NOMO-1 treated with DMSO at 0.1 percent for 48 hours (cell line): ENCODE measurements at regions not wholly inside any gene's neighbourhood (a gene's known extent, or its start where the extent isn't known, plus 50 kb on each side); places are given as distances from the start of the nearest gene placed in this dataset.

ENCODE experiments used
- DNase-seq: peaks from one replicate; lab custom pipeline; 2025; ENCODE audit not compliant: unreplicated experiment; lab: John Stamatoyannopoulos, UW

GRCh38 chr7:32150039-32150438, 79.8 kb upstream of the PDE1C start:
- no peak for DNase-seq

- DNase-seq, result no peak
Measured at GRCh38 chr7:32147546-32148268, 77.5 kb upstream of the PDE1C start.

GRCh38 chr7:32145911-32146310, 75.7 kb upstream of the PDE1C start:
- DNase-seq, result no peak

- DNase-seq, result no peak
Measured at GRCh38 chr7:32144676-32145075, 74.5 kb upstream of the PDE1C start.

GRCh38 chr7:32143301-32143700, 73.1 kb upstream of the PDE1C start:
- DNase-seq, result no peak

GRCh38 chr7:32142649-32143048, 72.4 kb upstream of the PDE1C start:
- no peak for DNase-seq

- DNase-seq, result no peak
Measured at GRCh38 chr7:32140210-32140939, 70.2 kb upstream of the PDE1C start.

- no peak for DNase-seq
Measured at GRCh38 chr7:32137059-32137458, 66.9 kb upstream of the PDE1C start.

- no peak for DNase-seq
Measured at GRCh38 chr7:32131091-32131490, 60.9 kb upstream of the PDE1C start.

GRCh38 chr7:32126843-32127242, 56.6 kb upstream of the PDE1C start:
- DNase-seq, result no peak
